ENCODE measurements at regions not wholly inside any gene's neighbourhood (a gene's known extent, or its start where the extent isn't known, plus 50 kb on each side); places are given as distances from the start of the nearest gene placed in this dataset.
"Not testable (repeated sequence)": the region's sequence is repeated elsewhere in the genome, so short reads cannot be mapped to it uniquely, and the experiment has no call there.

DNA sequence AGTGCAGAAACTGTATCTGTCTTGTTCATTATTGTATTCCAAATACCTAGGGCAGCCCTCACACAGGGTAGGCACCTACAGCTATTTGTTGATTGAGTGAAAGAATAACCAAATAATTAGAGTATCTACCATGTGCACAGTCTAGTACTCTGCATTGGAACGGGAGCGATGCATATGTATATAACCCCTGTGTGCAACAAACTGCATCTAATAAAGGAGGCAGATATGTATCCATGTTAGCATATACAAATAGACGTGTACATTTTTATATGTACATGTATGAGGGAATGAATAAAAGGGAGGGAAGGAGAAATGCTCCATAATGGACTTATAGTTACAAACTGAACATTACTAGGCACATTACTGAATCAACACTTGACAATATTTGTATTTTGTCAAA is 191.3 kb upstream of the PTPRZ1 start:
- DNase-seq: no peak
- Histone ChIP-seq H3K79me2 (ENCODE audit: low read length) (no peaks in the 10 kb centered on the region), H3K36me3 (replicated peaks; ENCODE audit: insufficient read depth, low read length) (no peaks in the 10 kb centered on the region), H3K27me3 (replicated peaks; ENCODE audit: insufficient read depth, low read length) (no peaks in the 10 kb centered on the region), H3K27ac (ENCODE audit: low read length) (no peak overlapping the region), H3F3A (ENCODE audit: insufficient read depth, low read length) (no peaks in the 10 kb centered on the region), H3K4me3 (ENCODE audit: low read length) (no peak overlapping the region), H3K9ac (ENCODE audit: low read length) (no peak overlapping the region), H3K9me2 (replicated peaks; ENCODE audit: insufficient read depth, low read length) (no peaks in the 10 kb centered on the region), H4K20me1 (ENCODE audit: insufficient read depth, low read length) (no peaks in the 10 kb centered on the region), H2AFZ (ENCODE audit: low read length) (no peak overlapping the region), H3K4me1 (ENCODE audit: low read length) (no peaks in the 10 kb centered on the region), H3K4me2 (ENCODE audit: low read depth, low read length) (no peak overlapping the region), H3K9me3 (replicated peaks; ENCODE audit: insufficient read depth, low read length) (no peaks in the 10 kb centered on the region)
- TF ChIP-seq EZH2phosphoT487 (IDR thresholded peaks at IDR 0.05; ENCODE audit: low read length) (no peak), EZH2 (optimal IDR thresholded peaks at IDR 0.05; ENCODE audit: low read depth, low read length) (no peak), CTCF (IDR thresholded peaks at IDR 0.05; ENCODE audit: low read length) (no peak)

DNA sequence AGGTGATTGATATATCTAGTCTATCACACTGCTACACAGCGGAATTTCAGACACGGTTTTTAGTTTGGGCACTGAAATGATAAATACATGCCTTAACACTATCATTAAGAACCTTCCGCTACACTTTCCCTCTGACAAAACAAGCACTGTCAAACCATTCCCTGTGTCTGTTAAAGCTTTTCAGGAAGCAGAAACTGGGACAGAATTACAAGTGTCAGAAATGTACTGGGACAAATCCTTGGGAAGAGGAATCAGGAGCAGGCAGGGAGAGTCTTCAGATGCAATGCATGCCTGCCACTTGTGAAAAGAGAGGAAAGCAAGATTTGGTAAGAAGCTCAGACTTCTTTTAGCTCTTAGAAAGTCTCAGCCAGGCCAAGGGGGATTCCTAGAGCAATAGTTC is 196.8 kb upstream of the PTPRZ1 start:
- no peak overlapping the region for H3K4me3 ChIP-seq (ENCODE audit: low read length)
- H4K20me1 ChIP-seq (ENCODE audit: insufficient read depth, low read length): no peaks in the 10 kb centered on the region
- H3K9ac ChIP-seq (ENCODE audit: low read length): no peak overlapping the region
- TF ChIP-seq EZH2 (optimal IDR thresholded peaks at IDR 0.05; ENCODE audit: low read depth, low read length) (no peak), CTCF (IDR thresholded peaks at IDR 0.05; ENCODE audit: low read length) (no peak), EZH2phosphoT487 (IDR thresholded peaks at IDR 0.05; ENCODE audit: low read length) (no peak)
- no peaks in the 10 kb centered on the region for H3K36me3 ChIP-seq (replicated peaks; ENCODE audit: insufficient read depth, low read length)
- H3K4me2 ChIP-seq (ENCODE audit: low read depth, low read length): no peak overlapping the region
- no peak overlapping the region for H3K27ac ChIP-seq (ENCODE audit: low read length)
- H3K9me3 ChIP-seq (replicated peaks; ENCODE audit: insufficient read depth, low read length): no peaks in the 10 kb centered on the region
- H3K27me3 ChIP-seq (replicated peaks; ENCODE audit: insufficient read depth, low read length): no peaks in the 10 kb centered on the region
- no peaks in the 10 kb centered on the region for H3K4me1 ChIP-seq (ENCODE audit: low read length)
- no peaks in the 10 kb centered on the region for H3F3A ChIP-seq (ENCODE audit: insufficient read depth, low read length)
- H3K9me2 ChIP-seq (replicated peaks; ENCODE audit: insufficient read depth, low read length): no peaks in the 10 kb centered on the region
- no peak overlapping the region for H2AFZ ChIP-seq (ENCODE audit: low read length)
- no peaks in the 10 kb centered on the region for H3K79me2 ChIP-seq (ENCODE audit: low read length)
- no peak for DNase-seq

DNA sequence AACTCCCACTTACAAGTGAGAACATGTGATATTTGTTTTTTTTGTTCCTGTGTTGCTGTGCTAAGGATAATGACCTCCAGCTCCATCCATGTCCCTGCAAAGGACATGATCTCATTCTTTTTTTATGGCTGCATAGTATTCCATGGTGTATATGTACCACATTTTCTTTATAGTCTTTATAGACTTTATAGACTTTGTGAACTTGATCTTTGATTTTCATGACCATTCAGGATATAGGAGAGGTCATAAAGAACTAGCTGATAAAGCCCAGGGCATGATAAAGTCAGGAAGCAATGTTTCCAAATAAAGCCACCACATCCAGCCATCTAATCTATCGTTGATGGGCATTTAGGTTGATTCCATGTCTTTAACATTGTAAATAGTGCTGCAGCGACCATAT is 198.5 kb upstream of the PTPRZ1 start:
- H3K9me2 ChIP-seq (replicated peaks; ENCODE audit: insufficient read depth, low read length); H3K79me2 ChIP-seq (ENCODE audit: low read length); H3K4me2 ChIP-seq (ENCODE audit: low read depth, low read length); H3K27me3 ChIP-seq (replicated peaks; ENCODE audit: insufficient read depth, low read length); H3K36me3 ChIP-seq (replicated peaks; ENCODE audit: insufficient read depth, low read length); H3K4me3 ChIP-seq (ENCODE audit: low read length); DNase-seq; H4K20me1 ChIP-seq (ENCODE audit: insufficient read depth, low read length); H3K9me3 ChIP-seq (replicated peaks; ENCODE audit: insufficient read depth, low read length); H3K9ac ChIP-seq (ENCODE audit: low read length); H3F3A ChIP-seq (ENCODE audit: insufficient read depth, low read length); H2AFZ ChIP-seq (ENCODE audit: low read length); H3K27ac ChIP-seq (ENCODE audit: low read length); H3K4me1 ChIP-seq (ENCODE audit: low read length): not testable (repeated sequence)

DNA sequence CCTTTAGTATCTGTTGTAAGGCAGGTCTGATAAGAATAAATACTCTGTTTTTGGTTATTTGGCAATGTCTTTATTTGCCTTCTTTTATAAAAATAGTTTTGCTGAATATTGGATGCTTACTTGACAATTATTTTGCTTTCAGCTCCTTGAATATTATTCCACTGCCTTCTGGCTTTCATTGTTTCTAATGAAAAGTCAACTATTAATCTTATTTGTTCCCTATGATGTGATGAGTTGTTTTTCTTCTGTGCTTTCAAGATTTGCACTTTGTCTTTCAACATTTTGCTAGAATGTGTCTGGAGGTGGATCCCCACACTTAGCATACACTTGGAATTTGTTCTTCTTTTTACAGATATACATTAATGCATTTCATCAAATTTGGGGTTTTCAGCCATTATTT is 203.8 kb upstream of the PTPRZ1 start:
- H3F3A ChIP-seq (ENCODE audit: insufficient read depth, low read length): no peaks in the 10 kb centered on the region

More for the DNA sequence above, 203.8 kb upstream of the PTPRZ1 start:
- no peak for DNase-seq
- Histone ChIP-seq H3K4me3 (ENCODE audit: low read length) (no peak overlapping the region), H3K27ac (ENCODE audit: low read length) (no peak overlapping the region), H3K4me1 (ENCODE audit: low read length) (no peaks in the 10 kb centered on the region), H4K20me1 (ENCODE audit: insufficient read depth, low read length) (no peaks in the 10 kb centered on the region), H3K79me2 (ENCODE audit: low read length) (no peaks in the 10 kb centered on the region), H3K9ac (ENCODE audit: low read length) (no peak overlapping the region), H3K4me2 (ENCODE audit: low read depth, low read length) (no peak overlapping the region), H3K27me3 (replicated peaks; ENCODE audit: insufficient read depth, low read length) (no peaks in the 10 kb centered on the region), H2AFZ (ENCODE audit: low read length) (no peak overlapping the region), H3K9me2 (replicated peaks; ENCODE audit: insufficient read depth, low read length) (no peaks in the 10 kb centered on the region), H3K36me3 (replicated peaks; ENCODE audit: insufficient read depth, low read length) (no peaks in the 10 kb centered on the region), H3K9me3 (replicated peaks; ENCODE audit: insufficient read depth, low read length) (no peaks in the 10 kb centered on the region)
- TF ChIP-seq EZH2 (optimal IDR thresholded peaks at IDR 0.05; ENCODE audit: low read depth, low read length) (no peak), EZH2phosphoT487 (IDR thresholded peaks at IDR 0.05; ENCODE audit: low read length) (no peak), CTCF (IDR thresholded peaks at IDR 0.05; ENCODE audit: low read length) (no peak)

All from MM.1S (cell line).